ENCODE measurements at regions not wholly inside any gene's neighbourhood (a gene's known extent, or its start where the extent isn't known, plus 50 kb on each side); places are given as distances from the start of the nearest gene placed in this dataset.
"Not testable (repeated sequence)": the region's sequence is repeated elsewhere in the genome, so short reads cannot be mapped to it uniquely, and the experiment has no call there.

- Histone ChIP-seq H3K9me3 (no peaks in the 10 kb centered on the region), H3K4me3 (no peak overlapping the region), H3K36me3 (no peaks in the 10 kb centered on the region), H3K27ac (no peak overlapping the region), H3K27me3 (no peaks in the 10 kb centered on the region), H3K4me1 (no peaks in the 10 kb centered on the region)
- ATAC-seq (no peak), DNase-seq (no peak)
- TF ChIP-seq, protein P1, sequence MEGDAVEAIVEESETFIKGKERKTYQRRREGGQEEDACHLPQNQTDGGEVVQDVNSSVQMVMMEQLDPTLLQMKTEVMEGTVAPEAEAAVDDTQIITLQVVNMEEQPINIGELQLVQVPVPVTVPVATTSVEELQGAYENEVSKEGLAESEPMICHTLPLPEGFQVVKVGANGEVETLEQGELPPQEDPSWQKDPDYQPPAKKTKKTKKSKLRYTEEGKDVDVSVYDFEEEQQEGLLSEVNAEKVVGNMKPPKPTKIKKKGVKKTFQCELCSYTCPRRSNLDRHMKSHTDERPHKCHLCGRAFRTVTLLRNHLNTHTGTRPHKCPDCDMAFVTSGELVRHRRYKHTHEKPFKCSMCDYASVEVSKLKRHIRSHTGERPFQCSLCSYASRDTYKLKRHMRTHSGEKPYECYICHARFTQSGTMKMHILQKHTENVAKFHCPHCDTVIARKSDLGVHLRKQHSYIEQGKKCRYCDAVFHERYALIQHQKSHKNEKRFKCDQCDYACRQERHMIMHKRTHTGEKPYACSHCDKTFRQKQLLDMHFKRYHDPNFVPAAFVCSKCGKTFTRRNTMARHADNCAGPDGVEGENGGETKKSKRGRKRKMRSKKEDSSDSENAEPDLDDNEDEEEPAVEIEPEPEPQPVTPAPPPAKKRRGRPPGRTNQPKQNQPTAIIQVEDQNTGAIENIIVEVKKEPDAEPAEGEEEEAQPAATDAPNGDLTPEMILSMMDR (IDR thresholded peaks at IDR 0.05): no peak
- intact Hi-C loops (cut with DNase I): no loop called here
Observed at GRCh38 chr5:96318569-96319110, 114.4 kb downstream of the PCSK1 start.

- H3K9me3 ChIP-seq: no peaks in the 10 kb centered on the region
- no peak for ATAC-seq
- no peak overlapping the region for H3K27ac ChIP-seq
- H3K36me3 ChIP-seq: no peaks in the 10 kb centered on the region
- no peaks in the 10 kb centered on the region for H3K4me1 ChIP-seq
- H3K4me3 ChIP-seq: no peak overlapping the region
- H3K27me3 ChIP-seq: no peaks in the 10 kb centered on the region
- intact Hi-C loops (cut with DNase I): no loop called here
- DNase-seq: no peak
- TF ChIP-seq, protein P1 (IDR thresholded peaks at IDR 0.05): no peak
Observed at GRCh38 chr5:96317945-96318344, 115.1 kb downstream of the PCSK1 start.

GRCh38 chr5:96316487-96316886 lies 116.6 kb downstream of the PCSK1 start:
- Histone ChIP-seq H3K4me1 (no peaks in the 10 kb centered on the region), H3K4me3 (no peak overlapping the region), H3K9me3 (no peaks in the 10 kb centered on the region), H3K27ac (no peak overlapping the region), H3K27me3 (no peaks in the 10 kb centered on the region), H3K36me3 (no peaks in the 10 kb centered on the region)
- TF ChIP-seq, protein P1 (IDR thresholded peaks at IDR 0.05): no peak
- DNase-seq (no peak), ATAC-seq (no peak)
- intact Hi-C loops (cut with DNase I): no loop called here

- Histone ChIP-seq H3K36me3 (no peaks in the 10 kb centered on the region), H3K4me3 (no peak overlapping the region), H3K27me3 (no peaks in the 10 kb centered on the region), H3K4me1 (no peaks in the 10 kb centered on the region), H3K27ac (no peak overlapping the region), H3K9me3 (no peaks in the 10 kb centered on the region)
- TF ChIP-seq, protein P1 (IDR thresholded peaks at IDR 0.05): no peak
- intact Hi-C loops (cut with DNase I): no loop called here
- ATAC-seq (no peak), DNase-seq (no peak)
Observed at GRCh38 chr5:96316017-96316416, 117.0 kb downstream of the PCSK1 start.

DNA sequence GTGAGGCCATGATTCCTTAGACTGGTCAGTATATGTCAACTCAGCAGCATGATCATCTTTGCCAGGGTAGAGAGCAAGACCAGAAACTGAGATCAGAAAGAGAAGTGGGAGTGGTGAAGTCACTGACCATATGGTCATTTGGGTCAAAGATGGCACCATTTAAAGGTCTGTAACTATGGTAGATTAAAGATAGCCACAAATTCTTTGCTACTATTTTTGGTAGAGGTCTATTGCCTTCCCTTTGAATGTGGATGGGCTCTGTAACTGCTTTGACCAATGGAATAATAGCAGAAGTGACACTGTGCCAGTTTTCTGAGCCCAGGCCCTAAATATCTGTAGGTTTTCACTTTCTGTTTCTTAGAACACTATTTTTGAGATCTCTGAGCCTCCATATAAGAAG lies 117.6 kb downstream of the PCSK1 start:
- H3K27ac ChIP-seq: no peak overlapping the region
- DNase-seq (no peak), ATAC-seq (no peak)
- H3K9me3 ChIP-seq: peaks cover 4% of the 10 kb centered on the region
- H3K36me3 ChIP-seq: no peaks in the 10 kb centered on the region
- H3K4me1 ChIP-seq: no peaks in the 10 kb centered on the region
- no peaks in the 10 kb centered on the region for H3K27me3 ChIP-seq
- TF ChIP-seq, protein P1 (IDR thresholded peaks at IDR 0.05): no peak
- H3K4me3 ChIP-seq: no peak overlapping the region
- intact Hi-C loops (cut with DNase I): no loop called here

- Histone ChIP-seq H3K4me3 (no peak overlapping the region), H3K4me1 (no peaks in the 10 kb centered on the region), H3K27ac (no peak overlapping the region), H3K9me3 (peaks cover 4% of the 10 kb centered on the region), H3K27me3 (no peaks in the 10 kb centered on the region), H3K36me3 (no peaks in the 10 kb centered on the region)
- DNase-seq (no peak), ATAC-seq (no peak)
- TF ChIP-seq, protein P1 (IDR thresholded peaks at IDR 0.05): no peak
- intact Hi-C loops (cut with DNase I): no loop called here
Observed at GRCh38 chr5:96312383-96312782, 120.7 kb downstream of the PCSK1 start.

- H3K4me1 ChIP-seq; intact Hi-C loops (cut with DNase I); H3K4me3 ChIP-seq; H3K27me3 ChIP-seq; H3K9me3 ChIP-seq; H3K36me3 ChIP-seq; ATAC-seq; H3K27ac ChIP-seq; DNase-seq: not testable (repeated sequence)
Observed at GRCh38 chr5:96307047-96307446, 126.0 kb downstream of the PCSK1 start.

Data from upper lobe of right lung (tissue), 1 donor.